Osteoblast (primary cell): ENCODE measurements at regions not wholly inside any gene's neighbourhood (a gene's known extent, or its start where the extent isn't known, plus 50 kb on each side); places are given as distances from the start of the nearest gene placed in this dataset.

Source experiments
- DNase-seq: peaks from one replicate; pipeline ENCODE4 v3.0.0; 2011; ENCODE audit warnings: low spot score, mixed read lengths; ENCODE audit not compliant: insufficient read length; ENCODE audit errors: missing footprints
- H2AFZ ChIP-seq: 2 replicates; pipeline ENCODE4 v1.6.0; 2011; ENCODE audit warnings: mild to moderate bottlenecking, low read length
- H3K27ac ChIP-seq: 2 replicates; pipeline ENCODE4 v1.5.1; 2011; ENCODE audit warnings: mild to moderate bottlenecking, low read depth, low read length, moderate library complexity
- H3K27me3 ChIP-seq: 2 replicates; pipeline ENCODE4 v1.6.0; 2012; ENCODE audit warnings: mild to moderate bottlenecking, control low read depth, inconsistent platforms, low read length, moderate library complexity; ENCODE audit not compliant: insufficient read depth
- H3K36me3 ChIP-seq: 2 replicates; pipeline ENCODE4 v1.5.1; 2011; ENCODE audit warnings: mild to moderate bottlenecking, low read length, control low read depth, moderate library complexity; ENCODE audit not compliant: insufficient read depth
- H3K4me1 ChIP-seq: 2 replicates; pipeline ENCODE4 v1.5.1; 2011; ENCODE audit warnings: mild to moderate bottlenecking, low read length, control low read depth, moderate library complexity; ENCODE audit not compliant: insufficient read depth
- H3K4me2 ChIP-seq: 2 replicates; pipeline ENCODE4 v1.6.0; 2011; ENCODE audit warnings: mild to moderate bottlenecking, low read length; ENCODE audit not compliant: insufficient read depth
- H3K4me3 ChIP-seq: fragments of 200-600 bp; sonication (generic); 3 replicates; pipeline ENCODE4 v1.5.1; 2012; ENCODE audit warnings: mild to moderate bottlenecking, low read length, inconsistent platforms; ENCODE audit not compliant: insufficient read depth
- H3K79me2 ChIP-seq: 2 replicates; pipeline ENCODE4 v1.6.0; 2012; ENCODE audit warnings: mild to moderate bottlenecking, low read length, control low read depth, inconsistent platforms; ENCODE audit not compliant: insufficient read depth
- H3K9me3 ChIP-seq: 2 replicates; pipeline ENCODE4 v1.5.1; 2011; ENCODE audit warnings: low read depth, low read length, control low read depth
- H4K20me1 ChIP-seq: 2 replicates; pipeline ENCODE4 v1.6.0; 2012; ENCODE audit warnings: mild to moderate bottlenecking, low read length, control low read depth; ENCODE audit not compliant: insufficient read depth
- CTCF ChIP-seq: IDR thresholded peaks from 2 replicates; pipeline ENCODE4 v1.5.1; 2011; ENCODE audit warnings: mild to moderate bottlenecking, low read depth, low read length, moderate library complexity; ENCODE audit errors: extremely low read depth

- Histone ChIP-seq H3K27me3 (no peaks in the 10 kb centered on the region), H3K36me3 (no peaks in the 10 kb centered on the region), H3K4me1 (no peaks in the 10 kb centered on the region), H3K79me2 (no peaks in the 10 kb centered on the region), H3K9me3 (no peaks in the 10 kb centered on the region), H3K4me3 (no peak overlapping the region), H3K27ac (no peak overlapping the region), H3K4me2 (no peak overlapping the region), H4K20me1 (no peaks in the 10 kb centered on the region), H2AFZ (no peak overlapping the region)
- DNase-seq, result no peak
- no peak for TF ChIP-seq CTCF
These were observed 238.1 kb upstream of the CXXC4 start for GRCh38 chr4:104732766-104733165.

GRCh38 chr4:104735174-104735573 lies 240.5 kb upstream of the CXXC4 start:
- H3K4me2 ChIP-seq, result no peak overlapping the region
- no peak for TF ChIP-seq CTCF
- H3K9me3 ChIP-seq, result no peaks in the 10 kb centered on the region
- H3K4me3 ChIP-seq, result no peak overlapping the region
- no peaks in the 10 kb centered on the region for H3K4me1 ChIP-seq
- no peak overlapping the region for H3K27ac ChIP-seq
- no peak for DNase-seq
- H2AFZ ChIP-seq, result no peak overlapping the region
- no peaks in the 10 kb centered on the region for H3K36me3 ChIP-seq
- no peaks in the 10 kb centered on the region for H4K20me1 ChIP-seq
- no peaks in the 10 kb centered on the region for H3K27me3 ChIP-seq
- no peaks in the 10 kb centered on the region for H3K79me2 ChIP-seq

GRCh38 chr4:104740161-104740560 lies 245.5 kb upstream of the CXXC4 start:
- no peaks in the 10 kb centered on the region for H3K9me3 ChIP-seq
- H3K27me3 ChIP-seq, result no peaks in the 10 kb centered on the region
- no peaks in the 10 kb centered on the region for H4K20me1 ChIP-seq
- DNase-seq, result no peak
- H3K4me3 ChIP-seq, result no peak overlapping the region
- H2AFZ ChIP-seq, result no peak overlapping the region
- H3K36me3 ChIP-seq, result no peaks in the 10 kb centered on the region
- no peak for TF ChIP-seq CTCF
- H3K4me1 ChIP-seq, result no peaks in the 10 kb centered on the region
- no peak overlapping the region for H3K4me2 ChIP-seq
- no peak overlapping the region for H3K27ac ChIP-seq
- no peaks in the 10 kb centered on the region for H3K79me2 ChIP-seq

GRCh38 chr4:104743215-104743653 lies 248.5 kb upstream of the CXXC4 start:
- H3K27ac ChIP-seq, result no peak overlapping the region
- no peaks in the 10 kb centered on the region for H3K79me2 ChIP-seq
- H3K36me3 ChIP-seq, result no peaks in the 10 kb centered on the region
- TF ChIP-seq CTCF, result no peak
- no peak for DNase-seq
- H2AFZ ChIP-seq, result no peak overlapping the region
- no peaks in the 10 kb centered on the region for H3K9me3 ChIP-seq
- H3K27me3 ChIP-seq, result no peaks in the 10 kb centered on the region
- no peak overlapping the region for H3K4me2 ChIP-seq
- H4K20me1 ChIP-seq, result no peaks in the 10 kb centered on the region
- H3K4me1 ChIP-seq, result no peaks in the 10 kb centered on the region
- H3K4me3 ChIP-seq, result no peak overlapping the region
